Endodermal cell (in vitro differentiated cells): ENCODE measurements at regions not wholly inside any gene's neighbourhood (a gene's known extent, or its start where the extent isn't known, plus 50 kb on each side); places are given as distances from the start of the nearest gene placed in this dataset.

ENCODE experiments used
- DNase-seq: peaks from one replicate; pipeline ENCODE4 v3.0.0-alpha.2; 2017
- H3K27ac ChIP-seq: 2 replicates; pipeline ENCODE4 v1.5.1; 2013; ENCODE audit warnings: mild to moderate bottlenecking, low read depth, low read length, moderate library complexity
- H3K27me3 ChIP-seq: 2 replicates; pipeline ENCODE4 v1.6.1; 2013; ENCODE audit warnings: mild to moderate bottlenecking, low read length, moderate library complexity; ENCODE audit not compliant: insufficient read depth, control insufficient read depth, poor library complexity, severe bottlenecking
- H3K36me3 ChIP-seq: 2 replicates; pipeline ENCODE4 v1.7.0; 2013; ENCODE audit warnings: mild to moderate bottlenecking, low read length, moderate library complexity; ENCODE audit not compliant: control insufficient read depth, insufficient read depth
- H3K4me1 ChIP-seq: one replicate; pipeline ENCODE4 v1.7.0; 2013; ENCODE audit warnings: low read length; ENCODE audit not compliant: control insufficient read depth, insufficient read depth
- H3K4me3 ChIP-seq: 2 replicates; pipeline ENCODE4 v1.5.1; 2013; ENCODE audit warnings: mild to moderate bottlenecking, low read length, moderate library complexity
- H3K9ac ChIP-seq: 2 replicates; pipeline ENCODE4 v1.6.1; 2013; ENCODE audit warnings: mild to moderate bottlenecking, low read length, moderate library complexity; ENCODE audit not compliant: poor library complexity, severe bottlenecking; ENCODE audit errors: extremely low read depth
- H3K9me3 ChIP-seq: 2 replicates; pipeline ENCODE4 v1.6.1; 2013; ENCODE audit warnings: mild to moderate bottlenecking, low read length, moderate library complexity; ENCODE audit not compliant: control insufficient read depth
- H3K27ac Mint-ChIP-seq: 2 replicates; pipeline ENCODE4 v1.8.0; 2020; ENCODE audit warnings: mixed read lengths
- H3K27me3 Mint-ChIP-seq: 2 replicates; pipeline ENCODE4 v1.8.0; 2021; ENCODE audit warnings: mild to moderate bottlenecking, mixed read lengths; ENCODE audit not compliant: insufficient read depth
- H3K36me3 Mint-ChIP-seq: 2 replicates; pipeline ENCODE4 v1.8.0; 2020; ENCODE audit warnings: low read depth, mixed read lengths
- H3K4me1 Mint-ChIP-seq: 2 replicates; pipeline ENCODE4 v1.8.0; 2020; ENCODE audit warnings: mixed read lengths
- H3K4me3 Mint-ChIP-seq: 2 replicates; pipeline ENCODE4 v1.8.0; 2020; ENCODE audit warnings: mild to moderate bottlenecking, moderate library complexity, mixed read lengths
- H3K9me3 Mint-ChIP-seq: 2 replicates; pipeline ENCODE4 v1.8.0; 2020; ENCODE audit warnings: mild to moderate bottlenecking, mixed read lengths
- WGBS, 2 experiments: methylation state at CpG; one replicate each; pipeline versions ENCODE4 v1.1.5 to v1.1.7; 2013; ENCODE audit warnings: missing lambda C conversion rate in 2 of 2, mixed read lengths in 1 of 2; ENCODE audit not compliant: insufficient coverage in 1 of 2, insufficient read length in 1 of 2; 5-methylcytosine and 5-hydroxymethylcytosine counted together
- TF ChIP-seq, protein P1 (sequence below): fragments of 200-600 bp; sonication (generic); conservative IDR thresholded peaks from 2 replicates; pipeline ENCODE4 v1.5.0; 2021; ENCODE audit warnings: antibody characterized with exemption, mild to moderate bottlenecking

DNA sequence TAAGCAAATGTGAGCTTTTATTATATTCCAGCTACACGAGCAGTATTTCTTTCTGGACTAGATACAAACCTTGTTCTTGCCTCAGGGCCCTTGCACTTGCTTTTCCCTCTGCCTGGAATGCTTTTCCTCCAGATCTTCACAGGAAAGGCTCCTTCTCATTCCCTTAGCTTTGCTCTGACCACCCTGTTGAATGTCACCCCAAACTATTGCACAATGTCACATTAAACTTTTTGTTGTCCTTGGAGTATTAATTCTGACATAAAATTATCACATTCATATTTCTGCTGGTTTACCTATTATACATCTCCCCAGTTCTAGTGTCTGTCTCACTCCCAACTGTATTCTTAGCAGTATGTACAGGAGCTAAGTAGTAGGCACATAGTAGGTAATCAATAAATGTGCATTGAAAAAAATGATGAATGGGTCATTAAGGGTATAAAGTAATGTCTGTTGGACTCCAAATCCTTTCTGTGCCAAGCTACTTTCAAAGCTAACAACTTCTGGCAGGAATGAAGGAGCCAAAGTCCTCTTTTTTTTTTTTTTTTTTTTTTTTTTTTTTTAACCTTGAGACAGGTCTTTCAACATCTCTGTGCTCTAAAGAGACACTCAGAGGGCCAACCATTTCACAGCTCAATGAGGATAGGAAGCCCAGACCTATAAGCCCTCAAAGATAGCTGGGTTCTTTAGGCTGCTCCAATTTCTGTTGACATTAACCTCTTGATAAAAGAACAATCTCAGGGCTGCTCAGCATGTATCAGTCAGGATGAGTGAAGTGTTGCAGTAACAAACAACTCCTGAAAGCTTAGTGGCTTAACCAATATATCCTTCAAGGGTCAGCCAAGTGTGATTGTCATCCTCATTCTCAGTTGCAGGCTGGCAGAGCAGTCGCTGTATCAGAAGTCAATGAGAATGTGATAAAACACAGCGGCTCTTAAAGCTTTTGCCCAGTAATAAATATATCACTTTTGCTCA is 424.4 kb upstream of the TBX3 start:
- WGBS, 2 experiments = 94 to 96% methylated on average over 2 to 3 of the region's 3 CpGs
- no peak for DNase-seq
- no peaks in the 10 kb centered on the region for H3K36me3 Mint-ChIP-seq
- Histone ChIP-seq H3K27me3 (no peaks in the 10 kb centered on the region), H3K4me1 (no peaks in the 10 kb centered on the region), H3K27ac (no peak overlapping the region), H3K9ac (no peak overlapping the region), H3K36me3 (no peaks in the 10 kb centered on the region), H3K9me3 (no peaks in the 10 kb centered on the region), H3K4me3 (no peak overlapping the region)
- TF ChIP-seq, protein P1, sequence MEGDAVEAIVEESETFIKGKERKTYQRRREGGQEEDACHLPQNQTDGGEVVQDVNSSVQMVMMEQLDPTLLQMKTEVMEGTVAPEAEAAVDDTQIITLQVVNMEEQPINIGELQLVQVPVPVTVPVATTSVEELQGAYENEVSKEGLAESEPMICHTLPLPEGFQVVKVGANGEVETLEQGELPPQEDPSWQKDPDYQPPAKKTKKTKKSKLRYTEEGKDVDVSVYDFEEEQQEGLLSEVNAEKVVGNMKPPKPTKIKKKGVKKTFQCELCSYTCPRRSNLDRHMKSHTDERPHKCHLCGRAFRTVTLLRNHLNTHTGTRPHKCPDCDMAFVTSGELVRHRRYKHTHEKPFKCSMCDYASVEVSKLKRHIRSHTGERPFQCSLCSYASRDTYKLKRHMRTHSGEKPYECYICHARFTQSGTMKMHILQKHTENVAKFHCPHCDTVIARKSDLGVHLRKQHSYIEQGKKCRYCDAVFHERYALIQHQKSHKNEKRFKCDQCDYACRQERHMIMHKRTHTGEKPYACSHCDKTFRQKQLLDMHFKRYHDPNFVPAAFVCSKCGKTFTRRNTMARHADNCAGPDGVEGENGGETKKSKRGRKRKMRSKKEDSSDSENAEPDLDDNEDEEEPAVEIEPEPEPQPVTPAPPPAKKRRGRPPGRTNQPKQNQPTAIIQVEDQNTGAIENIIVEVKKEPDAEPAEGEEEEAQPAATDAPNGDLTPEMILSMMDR = no peak
- H3K4me3 Mint-ChIP-seq = no peak overlapping the region
- H3K9me3 Mint-ChIP-seq = no peaks in the 10 kb centered on the region
- H3K27ac Mint-ChIP-seq = no peak overlapping the region
- peaks cover 4% of the 10 kb centered on the region for H3K4me1 Mint-ChIP-seq
- H3K27me3 Mint-ChIP-seq = peaks cover 19% of the 10 kb centered on the region

DNA sequence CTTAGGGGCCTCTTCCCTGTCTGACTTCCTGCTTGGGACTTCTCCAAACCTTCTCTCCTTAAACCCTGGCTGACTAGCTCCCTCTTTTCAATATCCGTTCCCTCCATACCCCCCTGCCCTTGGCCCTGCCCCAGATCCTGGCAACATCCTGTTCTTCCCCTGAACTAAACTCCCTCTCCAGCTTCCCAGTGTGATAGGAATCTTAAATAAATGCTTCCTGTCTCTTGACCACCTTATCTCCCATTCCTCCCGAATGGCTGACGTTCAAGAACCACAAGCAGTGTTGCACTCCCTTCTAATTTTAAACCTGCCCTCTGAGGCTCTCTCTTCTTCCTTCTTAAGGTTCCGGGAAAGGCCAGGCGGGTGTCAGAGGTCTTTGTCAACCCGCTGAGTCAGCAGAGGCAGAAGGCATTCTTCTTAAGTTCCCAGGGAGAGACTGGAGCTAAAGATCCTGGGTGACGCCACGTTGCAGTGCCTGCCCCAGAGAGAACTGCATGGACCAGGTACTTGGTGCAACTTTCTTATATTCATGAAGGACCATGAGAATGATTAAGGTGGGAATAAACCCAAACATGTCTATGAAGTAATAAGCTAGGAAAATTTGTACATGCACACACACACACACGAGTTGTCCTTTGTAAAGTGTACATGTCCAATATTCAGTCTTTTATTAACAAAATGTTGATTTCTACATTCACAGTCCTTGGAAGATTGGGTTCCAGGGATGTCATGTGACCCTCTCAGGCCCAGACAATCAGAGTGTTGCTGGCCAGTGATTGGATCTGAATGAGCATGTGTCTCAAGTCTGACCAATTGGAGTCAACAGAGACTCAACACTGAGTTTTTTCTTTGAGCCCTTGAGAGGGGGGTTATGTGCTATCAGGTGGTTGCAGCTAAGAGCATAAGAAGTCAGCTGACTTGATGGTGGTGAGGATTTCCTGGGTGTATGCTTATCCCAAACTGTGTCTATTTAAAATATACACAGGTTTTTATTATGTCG is 420.2 kb upstream of the TBX3 start:
- H3K4me1 Mint-ChIP-seq = peaks cover 4% of the 10 kb centered on the region
- Histone ChIP-seq H3K9ac (no peak overlapping the region), H3K4me3 (no peak overlapping the region), H3K9me3 (no peaks in the 10 kb centered on the region), H3K36me3 (no peaks in the 10 kb centered on the region), H3K27me3 (no peaks in the 10 kb centered on the region), H3K4me1 (no peaks in the 10 kb centered on the region), H3K27ac (no peak overlapping the region)
- peaks cover 2% of the 10 kb centered on the region for H3K9me3 Mint-ChIP-seq
- WGBS, 2 experiments = 65 to 84% methylated on average over 7 to 9 of the region's 10 CpGs
- TF ChIP-seq, protein P1 = no peak
- no peak for DNase-seq
- no peaks in the 10 kb centered on the region for H3K36me3 Mint-ChIP-seq
- H3K4me3 Mint-ChIP-seq = no peak overlapping the region
- H3K27me3 Mint-ChIP-seq = peaks cover 22% of the 10 kb centered on the region
- H3K27ac Mint-ChIP-seq = no peak overlapping the region

DNA sequence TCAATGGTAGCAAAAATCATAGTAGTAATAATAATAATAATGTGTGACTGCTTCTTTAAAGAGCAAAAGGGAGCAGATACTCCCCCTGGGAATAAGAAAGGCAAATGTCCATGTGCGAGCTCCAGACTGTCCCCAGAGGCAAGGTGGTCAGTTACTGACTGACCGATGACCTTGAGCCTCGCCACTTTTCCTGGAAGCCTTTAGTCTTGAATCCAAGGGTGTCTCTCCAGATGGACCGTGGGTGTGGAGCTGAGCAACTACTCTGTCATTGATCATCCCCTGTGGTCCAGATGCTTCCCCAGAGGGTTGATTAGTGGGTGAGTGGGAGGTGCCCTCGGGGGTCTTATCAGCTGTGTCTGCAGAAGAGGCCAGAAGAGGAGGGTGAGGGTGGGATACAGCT is 418.5 kb upstream of the TBX3 start:
- H3K4me3 ChIP-seq = no peak overlapping the region
- no peaks in the 10 kb centered on the region for H3K27me3 ChIP-seq
- Mint-ChIP-seq H3K27ac (no peak overlapping the region), H3K4me3 (no peak overlapping the region), H3K9me3 (peaks cover 2% of the 10 kb centered on the region), H3K36me3 (no peaks in the 10 kb centered on the region), H3K27me3 (peaks cover 26% of the 10 kb centered on the region), H3K4me1 (peaks cover 4% of the 10 kb centered on the region)
- WGBS, 2 experiments = 90 to 95% methylated on average over 4 to 5 of the region's 5 CpGs
- TF ChIP-seq, protein P1 = no peak
- H3K9me3 ChIP-seq = no peaks in the 10 kb centered on the region
- H3K36me3 ChIP-seq = no peaks in the 10 kb centered on the region
- no peak overlapping the region for H3K27ac ChIP-seq
- no peak overlapping the region for H3K9ac ChIP-seq
- no peaks in the 10 kb centered on the region for H3K4me1 ChIP-seq
- DNase-seq = no peak
